ENCODE measurements at regions not wholly inside any gene's neighbourhood (a gene's known extent, or its start where the extent isn't known, plus 50 kb on each side); places are given as distances from the start of the nearest gene placed in this dataset.

GRCh38 chr21:32206631-32207405, 72.0 kb downstream of the MIS18A start:
- Histone ChIP-seq H2AK5ac (ENCODE audit: insufficient read length, low read length) (no peak overlapping the region), H4K8ac (replicated peaks; ENCODE audit: insufficient read length, low read depth, low read length) (no peak overlapping the region), H2BK5ac (ENCODE audit: insufficient read length, low read length) (no peak overlapping the region), H3K14ac (ENCODE audit: insufficient read depth, low read length) (no peak overlapping the region), H3K56ac (ENCODE audit: insufficient read length, low read depth, low read length) (no peak overlapping the region), H3K27ac (ENCODE audit: insufficient read length, low read depth, low read length) (no peak overlapping the region), H3K18ac (ENCODE audit: insufficient read length, low read depth, low read length) (no peak overlapping the region), H4K91ac (ENCODE audit: insufficient read length, low read depth, low read length) (no peak overlapping the region), H3K79me1 (ENCODE audit: insufficient read depth, low read depth, low read length, poor library complexity, severe bottlenecking) (no peaks in the 10 kb centered on the region), H2BK20ac (ENCODE audit: low read depth, low read length, poor library complexity, severe bottlenecking) (no peak overlapping the region), H4K5ac (ENCODE audit: insufficient read length, low read depth, low read length) (no peak overlapping the region), H3K9me3 (ENCODE audit: control insufficient read depth, low read depth, low read length) (no peaks in the 10 kb centered on the region), H2BK12ac (ENCODE audit: insufficient read length, low read depth, low read length) (no peak overlapping the region), H3K4me2 (ENCODE audit: insufficient read depth, insufficient read length, low read length) (no peak overlapping the region), H3K79me2 (ENCODE audit: insufficient read depth, low read length) (no peaks in the 10 kb centered on the region), H3T11ph (ENCODE audit: low read length) (no peak overlapping the region), H3K9ac (ENCODE audit: extremely low read depth, insufficient read length, low read length) (no peak overlapping the region), H2AFZ (ENCODE audit: low read length) (no peak overlapping the region), H3K23me2 (ENCODE audit: insufficient read length, low read depth, low read length, poor library complexity, severe bottlenecking) (no peaks in the 10 kb centered on the region), H3K4me1 (ENCODE audit: insufficient read depth, low read length) (no peaks in the 10 kb centered on the region), H2BK15ac (ENCODE audit: low read depth, low read length) (no peak overlapping the region), H3K4ac (ENCODE audit: low read depth, low read length) (no peak overlapping the region), H4K20me1 (ENCODE audit: control insufficient read depth, insufficient read depth, insufficient read length) (no peaks in the 10 kb centered on the region), H2BK120ac (ENCODE audit: low read depth, low read length, poor library complexity, severe bottlenecking) (no peak overlapping the region), H3K23ac (ENCODE audit: insufficient read length, low read depth, low read length) (no peak overlapping the region), H3K27me3 (ENCODE audit: insufficient read depth, low read length) (no peaks in the 10 kb centered on the region)
- no peaks in the 10 kb centered on the region for H3K9me3 Mint-ChIP-seq
- no peak overlapping the region; a peak in 1 of 7 replicates for H3K27ac Mint-ChIP-seq
- no peaks in the 10 kb centered on the region; the same call in 1 of the 2 replicates for H3K27me3 Mint-ChIP-seq (ENCODE audit: low read depth)
- H3K36me3 Mint-ChIP-seq (ENCODE audit: insufficient read depth in 1 of 3, low read depth in 3 of 3): no peaks in the 10 kb centered on the region
- DNase-seq: no peak
- no CpG with 5 or more reads among the region's 16 CpGs for WGBS (ENCODE audit: extremely low coverage, insufficient read length, low lambda C conversion rate)
- no peak overlapping the region for H3K4me3 Mint-ChIP-seq
- TF ChIP-seq, protein P1, sequence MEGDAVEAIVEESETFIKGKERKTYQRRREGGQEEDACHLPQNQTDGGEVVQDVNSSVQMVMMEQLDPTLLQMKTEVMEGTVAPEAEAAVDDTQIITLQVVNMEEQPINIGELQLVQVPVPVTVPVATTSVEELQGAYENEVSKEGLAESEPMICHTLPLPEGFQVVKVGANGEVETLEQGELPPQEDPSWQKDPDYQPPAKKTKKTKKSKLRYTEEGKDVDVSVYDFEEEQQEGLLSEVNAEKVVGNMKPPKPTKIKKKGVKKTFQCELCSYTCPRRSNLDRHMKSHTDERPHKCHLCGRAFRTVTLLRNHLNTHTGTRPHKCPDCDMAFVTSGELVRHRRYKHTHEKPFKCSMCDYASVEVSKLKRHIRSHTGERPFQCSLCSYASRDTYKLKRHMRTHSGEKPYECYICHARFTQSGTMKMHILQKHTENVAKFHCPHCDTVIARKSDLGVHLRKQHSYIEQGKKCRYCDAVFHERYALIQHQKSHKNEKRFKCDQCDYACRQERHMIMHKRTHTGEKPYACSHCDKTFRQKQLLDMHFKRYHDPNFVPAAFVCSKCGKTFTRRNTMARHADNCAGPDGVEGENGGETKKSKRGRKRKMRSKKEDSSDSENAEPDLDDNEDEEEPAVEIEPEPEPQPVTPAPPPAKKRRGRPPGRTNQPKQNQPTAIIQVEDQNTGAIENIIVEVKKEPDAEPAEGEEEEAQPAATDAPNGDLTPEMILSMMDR (conservative IDR thresholded peaks at IDR 0.05): no peak
- 0 out of 4 replicates have a peak, but pooled peaks cover 0 to 4% of the 10 kb centered on the region in 2 experiments for H3K4me1 Mint-ChIP-seq
